GM18520 (cell line): ENCODE measurements at regions not wholly inside any gene's neighbourhood (a gene's known extent, or its start where the extent isn't known, plus 50 kb on each side); places are given as distances from the start of the nearest gene placed in this dataset.
A peak's percentile ranks its signal among the peaks of the same experiment; 100 is the strongest.

Experiments
- ATAC-seq: cut with Tn5 transposase; IDR thresholded peaks from one replicate; pipeline ENCODE4 v1.9.1; 2021; ENCODE audit not compliant: unreplicated experiment

DNA sequence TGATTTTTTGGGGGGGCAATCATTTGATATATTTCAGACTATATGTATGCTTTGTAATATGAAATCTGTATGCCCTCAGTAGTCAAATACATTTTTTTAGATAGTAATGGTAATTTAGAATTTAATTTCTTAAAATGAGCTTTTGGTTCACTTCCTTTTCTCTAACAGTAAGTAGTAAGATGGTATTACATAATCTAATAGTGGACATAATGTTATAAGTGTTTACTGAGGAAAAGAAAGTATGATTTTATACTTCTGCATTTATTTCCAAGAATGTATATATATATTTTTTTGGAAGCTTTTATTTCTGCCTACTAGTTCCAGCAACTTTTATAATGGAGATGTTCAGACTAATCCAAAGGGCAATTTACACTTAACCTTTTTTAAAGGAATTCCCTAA, 1450.7 kb upstream of the TENM3 start:
- no peak for ATAC-seq

DNA sequence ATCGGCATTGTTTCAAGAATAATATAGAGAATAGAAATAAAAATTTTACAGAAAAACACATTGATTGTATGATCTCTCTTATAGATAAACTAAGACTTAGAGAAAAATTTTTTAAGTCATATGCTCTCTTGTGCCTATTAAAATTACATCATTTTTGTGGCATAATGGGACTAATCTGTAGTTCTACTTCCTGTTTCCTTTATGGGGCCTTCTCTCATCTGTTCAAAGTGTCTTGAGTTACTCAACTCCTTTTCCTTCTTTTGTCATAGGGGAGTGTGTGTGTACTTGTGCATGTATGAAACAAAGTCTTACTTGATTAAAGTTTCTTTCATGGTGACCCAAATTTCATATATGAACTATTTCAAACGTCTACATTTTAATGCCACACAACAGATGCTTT, 1448.9 kb upstream of the TENM3 start:
- ATAC-seq: no peak

DNA sequence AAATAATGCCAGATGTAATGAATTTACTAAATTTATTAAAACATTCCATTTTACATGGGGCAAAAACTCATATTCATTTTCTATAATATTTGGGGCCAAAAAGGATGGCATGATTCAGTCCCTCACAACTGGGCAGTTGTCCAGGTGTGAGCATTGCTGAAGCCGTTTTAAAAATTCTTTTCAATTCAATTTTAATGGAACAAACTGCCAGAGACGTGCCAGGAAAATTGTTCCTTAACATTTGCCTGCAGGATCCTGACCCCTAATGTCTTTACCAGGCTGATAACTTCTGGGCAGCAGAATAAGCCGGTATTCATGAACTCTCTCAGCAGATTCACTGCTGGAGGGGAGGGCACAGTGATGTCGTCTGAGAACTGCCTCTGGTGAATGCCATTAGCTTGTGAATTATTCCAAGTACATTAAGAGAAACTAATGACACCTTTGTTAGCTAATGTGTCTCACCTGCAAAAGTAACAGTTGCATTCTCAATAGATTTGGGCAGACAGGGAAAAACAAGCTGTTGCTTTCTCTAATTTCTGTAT, 1445.1 kb upstream of the TENM3 start:
- ATAC-seq: no peak

DNA sequence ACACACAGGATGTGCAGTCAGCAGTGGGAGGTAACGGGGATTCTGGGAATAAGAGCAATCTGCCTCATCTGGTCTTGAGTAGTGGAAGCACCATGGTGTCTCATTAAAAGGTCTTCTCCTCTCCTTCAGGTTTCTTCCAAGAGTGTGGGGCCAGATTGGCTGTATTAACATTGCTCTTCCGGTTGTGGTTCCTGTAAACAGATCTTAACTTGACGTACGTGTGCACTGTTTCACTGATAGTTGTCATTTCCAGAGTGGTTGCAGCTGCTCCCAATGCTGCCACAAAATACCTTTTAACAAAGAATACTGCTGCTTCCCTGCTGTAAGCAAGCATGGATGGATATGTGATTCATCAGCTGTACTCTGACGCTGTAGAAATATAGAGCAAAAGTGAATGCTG, 1443.4 kb upstream of the TENM3 start:
- ATAC-seq: no peak

DNA sequence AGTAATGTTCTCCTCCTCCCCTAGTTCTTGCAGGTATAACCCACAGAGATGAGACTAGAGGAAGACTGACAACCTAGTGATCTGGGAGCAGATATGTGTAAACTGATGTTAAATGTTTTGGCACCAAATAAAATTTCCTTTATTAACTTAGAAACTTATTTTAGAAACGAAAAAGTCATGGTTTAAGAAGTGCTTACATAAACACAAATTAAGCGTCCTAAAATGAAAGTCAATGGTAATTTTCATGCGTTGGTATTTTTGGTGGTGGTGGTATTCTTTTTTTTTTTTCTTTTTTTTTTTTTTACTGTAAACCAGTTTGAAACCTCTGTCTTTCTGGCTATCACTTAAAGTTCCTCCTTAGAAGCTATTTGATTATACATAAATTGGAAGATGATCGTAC, 1438.1 kb upstream of the TENM3 start:
- no peak for ATAC-seq

DNA sequence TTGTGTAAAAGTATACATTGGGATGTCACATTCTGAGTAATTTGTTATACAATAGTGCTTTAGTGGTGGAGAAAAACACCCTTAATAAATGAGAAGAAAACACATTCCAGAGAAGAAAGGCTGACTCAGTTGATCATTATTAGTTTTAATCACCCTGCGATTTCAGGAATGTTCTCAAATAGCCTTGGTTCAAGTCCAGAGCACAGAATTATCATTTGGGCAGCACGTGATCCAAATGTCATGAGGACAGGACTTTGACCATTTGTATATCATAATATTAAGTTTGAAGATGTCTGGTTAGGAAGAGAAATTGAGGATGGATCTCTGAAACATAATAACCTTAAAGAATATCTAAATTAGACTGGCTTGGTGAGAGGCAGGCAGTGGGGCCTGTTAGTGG, 1434.3 kb upstream of the TENM3 start:
- no peak for ATAC-seq

DNA sequence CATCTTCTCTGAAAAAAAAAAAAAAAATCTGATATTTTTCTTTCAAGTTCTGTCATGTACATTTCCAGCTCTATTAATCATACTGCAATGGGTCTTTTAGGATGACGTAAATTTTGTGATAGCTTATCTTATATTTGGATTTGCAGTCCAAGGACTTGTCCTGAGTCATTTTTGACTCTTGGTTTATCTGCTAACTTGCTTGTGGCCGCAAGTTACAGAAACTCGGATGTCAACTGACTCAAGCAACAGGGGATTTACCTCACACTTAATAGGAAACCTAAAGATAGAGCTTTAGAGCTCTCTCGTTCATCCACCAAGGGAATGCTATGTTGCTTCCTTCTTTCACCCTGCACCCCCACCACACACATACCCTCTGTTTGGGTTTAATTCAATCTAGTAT, 1433.8 kb upstream of the TENM3 start:
- peak; percentile 84 for ATAC-seq

GRCh38 chr4:180810581-180810980, 1432.6 kb upstream of the TENM3 start:
- ATAC-seq: no peak

- ATAC-seq: no peak
Observed at GRCh38 chr4:180811556-180811955, 1431.6 kb upstream of the TENM3 start.

DNA sequence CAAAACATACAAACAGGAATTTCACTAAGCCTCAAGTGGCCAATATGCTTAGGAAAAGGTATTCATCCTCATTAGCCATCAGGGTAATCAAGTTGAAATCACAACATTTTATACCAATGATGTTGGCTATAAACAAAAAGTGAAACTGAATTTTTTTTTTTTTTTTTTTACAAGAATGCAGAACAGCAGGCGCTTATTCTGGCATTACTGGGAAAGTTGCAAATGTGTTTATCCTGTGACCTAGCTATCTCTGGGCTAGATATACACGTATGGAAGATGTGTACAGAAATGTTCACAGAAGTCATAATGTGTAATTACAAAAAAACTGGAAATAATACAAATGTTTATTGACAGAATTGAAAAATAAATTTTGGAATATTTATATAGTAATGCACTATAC, 1430.4 kb upstream of the TENM3 start:
- ATAC-seq: no peak

DNA sequence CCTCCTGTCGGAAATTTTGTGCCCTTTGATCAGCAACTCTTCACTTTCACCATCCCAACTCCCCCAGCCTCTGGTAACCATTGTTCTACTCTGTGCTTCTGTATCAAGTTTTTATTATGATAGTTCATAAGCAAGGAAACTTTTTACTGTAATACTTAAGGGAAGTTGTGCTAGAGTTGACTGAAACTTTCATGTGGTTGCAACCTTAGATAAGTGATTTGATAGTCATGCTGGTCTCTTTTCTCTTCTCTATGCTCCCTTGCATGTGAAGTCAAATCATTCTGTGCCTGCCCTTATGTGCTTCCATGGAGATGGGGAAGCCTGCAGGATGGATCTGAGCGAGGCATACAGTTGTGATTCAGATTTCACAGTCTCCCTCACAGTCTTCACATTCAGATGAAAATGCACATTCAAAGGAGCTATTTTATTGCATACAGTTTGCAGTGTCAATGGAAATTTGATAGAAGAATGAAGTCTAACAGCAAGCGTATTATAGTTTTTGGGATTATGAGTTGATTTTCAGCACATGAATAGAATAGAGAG, 1428.3 kb upstream of the TENM3 start:
- no peak for ATAC-seq

GRCh38 chr4:180817529-180817928, 1425.7 kb upstream of the TENM3 start:
- ATAC-seq: no peak

- ATAC-seq: no peak
Observed at GRCh38 chr4:180823108-180823507, 1420.1 kb upstream of the TENM3 start.

DNA sequence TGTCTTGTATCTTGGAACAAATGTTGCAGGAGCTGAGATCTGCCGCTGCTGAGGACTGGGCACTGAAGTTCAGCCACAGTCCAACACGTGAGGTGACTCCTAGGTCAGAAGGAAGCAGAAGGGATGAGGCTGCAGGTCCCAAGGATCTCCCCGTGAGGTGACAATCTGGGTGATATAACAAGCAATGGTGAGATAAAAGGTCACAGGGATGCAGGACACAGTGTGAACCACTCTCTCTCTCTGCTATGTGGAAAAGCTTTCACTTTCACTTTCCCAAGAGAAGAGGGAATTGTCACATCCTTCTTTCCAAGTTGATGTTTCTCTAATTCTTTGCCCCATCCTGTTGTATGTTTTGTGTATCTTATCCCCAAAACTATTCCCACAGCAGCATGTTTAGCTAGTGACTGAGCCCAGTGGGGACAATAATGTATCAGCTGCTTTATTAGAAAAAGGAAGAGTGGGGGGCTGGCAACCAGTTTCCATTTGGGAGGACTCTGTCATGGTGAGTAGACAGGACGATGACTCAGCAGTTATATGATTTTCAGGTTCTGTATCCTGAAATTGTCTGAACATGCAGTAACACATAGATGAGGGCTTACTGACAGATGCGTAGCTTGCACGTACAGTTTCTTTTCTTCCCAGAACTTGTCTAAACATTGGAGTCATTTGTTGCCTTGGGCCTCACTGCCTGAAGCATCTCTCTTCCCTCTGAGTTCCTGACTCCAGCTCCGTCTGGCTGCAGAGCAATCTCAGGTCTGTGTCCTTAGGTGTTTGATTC, 1415.8 kb upstream of the TENM3 start:
- no peak for ATAC-seq

DNA sequence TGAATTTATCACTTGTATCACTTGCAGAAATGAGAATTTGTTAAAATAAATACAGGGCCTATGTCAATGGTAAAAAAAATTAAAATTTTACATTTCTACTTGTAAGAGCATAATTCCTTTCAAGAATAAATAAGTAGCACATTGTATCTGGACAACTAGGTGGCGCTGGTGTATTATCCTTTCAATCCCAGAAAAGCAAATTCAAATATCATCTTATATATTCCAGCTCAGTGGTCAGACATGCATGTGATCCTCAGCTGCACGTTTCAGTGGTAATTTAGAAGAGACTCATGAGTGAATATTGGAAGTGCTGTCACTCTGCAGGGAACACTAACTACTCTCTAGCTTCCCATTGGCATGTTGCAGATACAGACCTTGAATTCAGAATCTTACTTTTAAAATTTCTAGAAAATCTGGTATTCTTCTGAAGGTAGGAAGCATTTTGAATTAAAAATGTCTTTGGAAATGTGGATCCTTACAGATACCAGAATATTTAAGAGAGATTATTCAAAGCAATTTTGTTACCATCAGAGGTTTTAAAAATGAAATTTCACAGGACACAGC, 1414.7 kb upstream of the TENM3 start:
- ATAC-seq: no peak

DNA sequence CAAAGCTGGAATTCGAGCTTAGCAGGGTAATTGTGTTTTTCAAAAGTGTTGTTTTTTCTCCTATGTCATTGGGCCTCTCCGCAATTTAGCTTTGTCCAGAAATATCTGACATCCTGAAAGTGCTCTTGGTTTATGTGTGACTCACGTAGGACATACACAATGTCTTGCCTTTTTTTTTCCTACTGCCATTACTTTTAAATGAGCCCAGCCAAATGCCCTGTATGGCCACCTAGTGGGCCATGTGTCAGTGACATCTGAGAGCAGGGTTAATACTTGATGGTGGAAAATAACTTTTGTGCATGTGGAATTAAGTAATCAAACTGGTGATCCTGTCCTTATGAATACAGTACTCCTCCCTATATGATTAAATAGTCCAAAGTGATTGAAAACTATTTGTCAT, 1411.1 kb upstream of the TENM3 start:
- no peak for ATAC-seq

GRCh38 chr4:180840142-180840541, 1403.1 kb upstream of the TENM3 start:
- no peak for ATAC-seq

DNA sequence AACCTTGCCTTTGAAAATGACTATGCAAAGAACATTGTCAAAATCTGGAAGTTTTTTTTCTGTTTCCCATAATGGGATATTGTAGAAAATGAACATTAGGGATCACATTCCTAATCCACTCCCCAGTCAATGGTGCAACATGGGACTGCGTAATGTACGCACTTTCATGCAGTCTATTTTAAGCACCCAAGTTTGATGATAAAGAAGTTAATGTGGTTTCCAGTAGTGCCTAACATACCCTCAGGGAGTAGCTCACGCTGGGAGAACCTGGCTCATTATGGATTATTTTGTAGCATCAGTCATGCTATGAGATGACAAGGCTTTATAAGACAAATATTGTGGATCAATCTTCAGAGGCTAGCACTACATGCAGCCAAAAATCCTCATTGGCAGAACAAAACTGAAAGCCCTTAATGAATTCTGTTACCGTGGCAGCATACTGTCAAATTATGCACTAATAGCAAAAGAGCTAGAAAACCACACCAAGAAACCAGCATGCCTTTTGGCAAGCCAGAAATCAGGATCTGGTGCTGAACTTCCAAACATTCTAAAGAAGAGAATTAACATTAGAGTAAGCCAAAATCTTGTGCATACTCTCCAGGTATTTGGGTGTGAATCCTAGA, 1392.8 kb upstream of the TENM3 start:
- no peak for ATAC-seq

DNA sequence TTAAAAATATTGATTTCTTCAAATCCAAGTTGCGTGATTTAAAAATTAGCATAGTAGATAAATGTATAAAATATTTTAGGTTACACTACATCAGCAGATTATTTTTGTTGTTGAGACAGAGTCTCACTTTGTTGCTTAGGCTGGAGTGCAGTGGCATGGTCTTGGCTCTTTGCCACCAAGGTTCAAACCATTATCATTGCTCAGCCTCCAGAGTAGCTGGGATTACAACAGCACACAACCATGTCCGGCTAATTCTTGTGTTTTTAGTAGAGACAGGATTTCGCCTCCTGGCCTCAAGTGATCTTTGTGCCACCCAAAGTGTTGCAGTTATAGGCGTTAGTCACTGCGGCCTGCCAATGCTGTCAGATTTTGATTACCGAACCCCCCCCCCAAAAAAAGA, 1390.5 kb upstream of the TENM3 start:
- no peak for ATAC-seq

GRCh38 chr4:180855184-180855583, 1388.0 kb upstream of the TENM3 start:
- ATAC-seq: no peak

DNA sequence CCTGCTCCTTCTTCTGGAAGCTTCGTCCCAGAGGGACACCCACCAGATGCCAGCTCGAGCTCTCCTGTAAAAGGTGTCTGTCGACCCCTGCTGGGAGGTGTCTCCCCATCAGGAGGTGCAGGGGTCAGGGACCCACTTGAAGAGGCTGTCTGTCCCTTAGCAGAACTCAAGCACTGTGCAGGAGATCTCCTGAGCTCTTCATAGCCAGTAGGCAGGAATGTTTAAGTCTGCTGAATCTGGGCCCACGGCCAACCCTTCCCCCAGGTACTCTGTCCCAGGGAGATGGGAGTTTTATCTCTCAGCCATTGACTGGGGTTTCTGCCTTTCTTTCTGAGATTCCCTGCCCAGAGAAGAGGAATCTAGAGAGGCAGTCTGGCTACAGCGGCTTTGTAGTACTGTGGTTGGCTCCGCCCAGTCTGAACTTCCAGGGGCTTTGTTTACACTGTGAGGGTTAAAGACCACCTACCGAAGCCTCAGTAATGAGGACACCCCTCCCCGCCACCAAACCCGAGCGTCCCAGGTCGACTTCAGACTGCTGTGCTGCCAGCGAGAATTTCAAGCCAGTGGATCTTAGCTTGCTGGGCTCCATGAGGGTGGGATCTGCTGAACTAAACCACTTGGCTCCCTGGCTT, 1383.0 kb upstream of the TENM3 start:
- ATAC-seq: no peak

GRCh38 chr4:180861651-180862050, 1381.6 kb upstream of the TENM3 start:
- ATAC-seq: no peak
